ENCODE measurements at regions not wholly inside any gene's neighbourhood (a gene's known extent, or its start where the extent isn't known, plus 50 kb on each side); places are given as distances from the start of the nearest gene placed in this dataset.
"Not testable (repeated sequence)": the region's sequence is repeated elsewhere in the genome, so short reads cannot be mapped to it uniquely, and the experiment has no call there.

DNA sequence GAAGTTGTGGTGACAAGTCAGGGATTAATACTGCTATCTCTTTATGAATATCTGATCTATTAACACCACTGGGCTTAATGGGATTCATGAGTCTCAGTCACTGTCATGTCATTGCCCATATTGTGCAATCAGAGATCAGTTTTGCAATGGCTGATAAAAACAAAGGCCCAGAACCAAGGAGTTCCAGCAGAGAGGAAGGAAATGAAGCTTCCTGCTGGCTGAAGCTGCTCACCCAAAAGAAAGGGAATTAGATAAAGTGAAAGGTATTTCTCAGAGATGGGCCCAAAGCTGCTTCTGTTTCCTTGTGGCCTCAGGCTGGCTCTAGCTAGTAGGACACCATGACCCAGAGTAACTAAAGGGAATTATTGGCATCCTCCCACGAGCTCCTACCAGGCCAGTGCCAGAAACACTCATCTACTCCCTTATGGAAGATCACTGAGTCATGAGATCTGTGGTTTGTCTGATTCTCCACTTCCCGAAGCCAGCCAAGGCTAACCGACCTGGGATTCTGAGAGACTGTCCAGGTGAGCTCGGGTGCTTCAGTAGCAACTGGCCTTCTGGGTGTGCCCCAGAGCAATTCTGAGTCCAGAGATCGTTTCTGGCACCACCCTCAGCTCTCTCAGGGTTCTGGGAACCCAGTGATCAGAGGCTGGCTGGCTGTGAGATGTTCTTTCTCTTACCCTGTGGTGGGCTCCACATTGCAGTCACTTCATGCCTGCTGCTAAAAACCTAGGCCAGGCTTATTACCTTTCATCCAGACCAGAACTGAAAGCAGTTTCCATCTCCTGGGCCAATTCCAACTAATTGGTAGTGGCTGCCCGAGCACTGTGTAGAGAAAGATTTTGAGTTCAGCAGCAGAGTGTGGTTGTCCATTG, 129.5 kb upstream of the PELI1 start:
- CTCF ChIA-PET: no interaction called here
- no peak for DNase-seq

DNA sequence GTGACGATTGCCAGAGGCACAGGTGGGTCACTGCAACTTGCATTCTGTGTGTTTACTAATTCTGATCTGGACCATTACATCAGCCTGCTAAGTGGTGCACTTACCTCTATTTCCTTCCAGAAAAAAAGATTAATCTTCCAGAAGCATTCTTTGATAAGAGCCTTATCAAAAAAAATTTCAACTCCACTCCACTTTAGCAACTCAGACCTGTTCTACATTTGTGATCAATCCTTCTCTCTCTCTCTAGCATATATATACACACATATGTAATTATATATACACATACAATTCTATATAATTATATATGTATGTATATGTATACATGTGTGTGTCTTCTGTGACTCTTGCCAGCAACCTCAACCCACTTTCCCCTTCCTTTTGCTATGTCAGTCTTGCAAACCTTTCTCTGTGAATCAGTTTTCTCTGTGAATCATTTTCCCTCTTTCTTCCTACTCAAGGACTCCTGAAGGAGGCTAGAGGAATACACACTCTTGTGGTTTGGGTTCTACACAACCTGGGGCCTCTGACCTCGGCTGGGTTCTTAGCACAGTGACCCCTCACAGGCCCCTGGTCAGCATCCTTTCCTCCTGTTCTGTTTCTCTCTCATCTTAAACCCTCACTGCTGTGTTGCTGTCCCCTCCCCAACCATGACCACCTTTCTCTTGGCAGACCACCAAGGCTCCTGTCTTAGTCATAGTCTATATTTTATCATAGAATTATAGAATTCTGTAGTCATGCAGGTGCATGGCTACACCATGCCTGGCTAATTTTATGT, 130.4 kb upstream of the PELI1 start:
- Mint-ChIP-seq H3K4me1 (peaks cover 20% of the 10 kb centered on the region), H3K9me3 (peaks cover 5% of the 10 kb centered on the region), H3K27me3 (no peaks in the 10 kb centered on the region), H3K27ac (peak overlapping the region; percentile 43), H3K36me3 (no peaks in the 10 kb centered on the region), H3K4me3 (no peak overlapping the region)
- CTCF ChIA-PET: no interaction called here
- DNase-seq: no peak

More for the DNA sequence above, 129.5 kb upstream of the PELI1 start:
- H3K9me3 Mint-ChIP-seq: peaks cover 5% of the 10 kb centered on the region
- H3K27ac Mint-ChIP-seq: no peak overlapping the region
- H3K27me3 Mint-ChIP-seq: no peaks in the 10 kb centered on the region
- no peak overlapping the region for H3K4me3 Mint-ChIP-seq
- H3K4me1 Mint-ChIP-seq: peaks cover 20% of the 10 kb centered on the region
- H3K36me3 Mint-ChIP-seq: no peaks in the 10 kb centered on the region

DNA sequence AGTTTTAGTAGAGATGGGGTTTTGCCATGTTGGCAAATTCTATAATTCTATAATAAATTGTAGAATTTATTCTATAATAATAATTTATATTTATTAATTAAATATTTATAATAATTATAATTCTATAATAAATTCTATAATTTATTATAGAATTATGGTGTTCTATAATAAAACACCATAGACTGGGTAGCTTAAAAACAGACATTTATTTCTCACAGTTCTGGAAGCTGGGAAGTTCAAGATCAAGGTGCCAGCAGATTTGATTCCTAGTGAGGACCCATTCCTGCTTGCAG, 130.9 kb upstream of the PELI1 start:
- H3K36me3 Mint-ChIP-seq: no peaks in the 10 kb centered on the region
- H3K27ac Mint-ChIP-seq: no peak overlapping the region
- peaks cover 20% of the 10 kb centered on the region for H3K4me1 Mint-ChIP-seq
- no peak for DNase-seq
- CTCF ChIA-PET: no interaction called here
- peaks cover 5% of the 10 kb centered on the region for H3K9me3 Mint-ChIP-seq
- H3K4me3 Mint-ChIP-seq: no peak overlapping the region
- no peaks in the 10 kb centered on the region for H3K27me3 Mint-ChIP-seq

DNA sequence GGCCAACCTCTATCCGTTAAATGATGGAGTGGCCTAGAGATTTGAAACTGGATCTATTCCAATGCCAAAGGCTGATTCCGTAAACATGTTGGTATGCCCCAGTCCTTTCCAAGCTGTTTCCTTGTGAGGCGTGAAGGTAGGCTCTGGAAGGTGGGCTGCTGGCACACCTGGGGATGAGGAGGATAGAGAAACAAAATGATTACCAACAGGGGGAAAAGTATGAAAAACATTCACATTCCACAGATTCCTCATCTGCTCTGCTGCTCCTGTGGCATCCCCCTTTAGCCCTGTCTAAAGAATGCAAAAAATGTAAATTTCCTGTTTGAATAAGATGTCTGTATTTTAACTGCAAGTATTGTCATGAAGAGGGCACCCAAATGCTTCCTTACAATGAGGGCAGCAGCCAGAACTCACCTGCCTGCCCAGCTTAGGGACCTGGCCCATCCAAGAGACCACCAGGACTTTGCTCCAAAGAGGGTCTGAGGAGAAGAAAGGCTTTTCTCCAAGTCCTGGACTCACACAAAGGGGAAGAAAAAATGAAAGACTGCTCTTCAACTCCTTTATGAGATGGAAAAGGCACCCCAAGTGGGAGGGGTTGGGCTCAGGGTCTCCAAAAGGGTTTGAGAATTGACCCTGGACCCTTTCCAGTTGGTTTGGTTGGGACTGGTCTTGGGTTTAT, 132.3 kb upstream of the PELI1 start:
- H3K4me1 Mint-ChIP-seq: peaks cover 20% of the 10 kb centered on the region
- no peaks in the 10 kb centered on the region for H3K9me3 Mint-ChIP-seq
- no peak overlapping the region for H3K27ac Mint-ChIP-seq
- no peak overlapping the region for H3K4me3 Mint-ChIP-seq
- CTCF ChIA-PET: interaction anchor here (0.6 kb wide), 1 partner anchor 192 kb away, joined by 3 read pairs; no protein-coding TSS in a partner anchor
- H3K27me3 Mint-ChIP-seq: no peaks in the 10 kb centered on the region
- DNase-seq: no peak
- H3K36me3 Mint-ChIP-seq: no peaks in the 10 kb centered on the region

DNA sequence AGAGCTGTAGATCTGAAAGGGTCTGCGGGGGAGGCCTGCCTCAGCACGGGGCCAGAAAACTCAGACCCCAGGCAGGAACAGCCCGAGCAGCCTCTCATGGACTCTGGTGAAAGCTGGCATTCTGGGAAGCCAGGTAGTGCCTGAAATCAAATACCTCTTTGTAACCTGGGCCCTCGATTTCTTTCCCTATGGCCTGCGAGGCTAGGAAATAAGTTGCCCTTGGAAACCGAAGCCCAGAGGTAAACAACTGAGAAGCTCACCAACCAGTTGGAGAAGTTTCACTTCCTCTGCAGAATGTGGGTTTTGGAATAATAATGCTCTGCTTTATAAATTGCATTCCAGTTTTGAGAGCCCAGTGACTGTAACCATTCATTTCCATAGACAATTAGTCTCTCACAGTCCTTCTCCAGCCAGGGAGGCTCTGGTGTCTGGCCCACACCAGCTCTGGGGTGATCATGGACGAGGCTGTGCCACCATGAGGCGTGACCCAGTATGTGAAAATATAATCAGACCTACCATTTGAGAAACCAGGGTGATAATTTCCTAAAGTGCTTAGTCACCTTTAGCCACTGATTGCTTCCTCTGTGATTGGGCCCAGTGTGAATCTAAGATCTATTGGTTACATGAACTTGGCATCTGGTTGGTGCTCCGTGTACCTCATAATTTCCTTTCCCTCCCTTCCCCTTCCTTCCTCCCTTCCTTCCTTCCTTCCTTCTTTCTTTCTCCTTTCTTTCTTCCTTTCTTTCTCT, 133.1 kb upstream of the PELI1 start:
- Mint-ChIP-seq H3K27me3 (no peaks in the 10 kb centered on the region), H3K27ac (no peak overlapping the region), H3K4me3 (no peak overlapping the region), H3K4me1 (peaks cover 20% of the 10 kb centered on the region), H3K36me3 (no peaks in the 10 kb centered on the region), H3K9me3 (no peaks in the 10 kb centered on the region)
- no peak for DNase-seq
- CTCF ChIA-PET: no interaction called here

DNA sequence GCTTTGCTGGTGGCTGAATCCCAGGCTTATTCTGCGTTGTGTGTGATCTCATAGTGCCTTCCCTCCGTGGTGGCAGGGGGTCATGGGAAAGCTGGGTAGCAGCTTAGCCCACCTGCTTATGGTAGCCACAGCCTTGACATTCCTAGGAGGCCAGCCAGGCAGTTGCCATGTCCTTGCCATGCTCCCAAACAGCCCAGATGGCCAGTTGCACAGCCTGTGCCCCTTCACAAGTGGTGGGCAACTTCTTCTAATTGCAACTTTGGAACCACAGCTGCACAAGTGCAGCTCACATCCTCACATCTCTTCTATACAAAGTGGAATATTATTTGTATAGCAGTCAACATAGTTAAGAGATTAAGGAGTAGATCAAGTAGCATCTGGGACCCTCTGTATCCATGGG, 136.6 kb upstream of the PELI1 start:
- not testable (repeated sequence) for H3K27me3 Mint-ChIP-seq, DNase-seq, H3K9me3 Mint-ChIP-seq, H3K27ac Mint-ChIP-seq, H3K4me3 Mint-ChIP-seq, H3K4me1 Mint-ChIP-seq, H3K36me3 Mint-ChIP-seq
- CTCF ChIA-PET: interaction anchor here (0.7 kb wide), 1 partner anchor 20 kb away, joined by 3 read pairs; no protein-coding TSS in a partner anchor

DNA sequence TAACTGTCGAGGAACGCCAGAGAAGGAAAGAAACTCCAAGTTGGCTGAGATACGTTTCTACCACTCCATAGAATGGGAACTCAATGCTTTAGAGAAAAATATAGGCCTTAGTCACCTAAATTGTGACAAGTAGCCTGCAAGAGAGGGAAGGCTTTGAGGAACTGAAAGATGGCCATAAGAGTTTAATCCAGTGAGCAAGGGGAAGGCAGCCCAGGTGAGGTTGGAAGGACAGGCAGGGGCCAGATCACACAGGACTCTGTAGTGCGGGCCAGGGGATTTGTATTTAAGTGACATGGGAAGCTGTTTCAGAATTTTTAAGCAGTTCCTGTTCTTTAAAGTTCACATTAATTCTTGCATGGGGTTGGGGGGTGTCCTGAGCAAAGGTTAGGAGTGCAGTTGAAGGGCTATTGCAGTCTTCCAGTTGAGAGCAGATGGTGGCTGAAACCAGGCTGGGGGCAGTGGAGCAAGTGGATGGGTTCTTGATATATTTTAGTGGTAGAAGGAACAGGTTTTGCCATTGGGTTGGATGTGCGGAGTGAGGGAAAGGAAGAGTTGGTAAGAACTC, 138.9 kb upstream of the PELI1 start:
- no peak for DNase-seq
- Mint-ChIP-seq H3K9me3 (no peaks in the 10 kb centered on the region), H3K4me3 (no peak overlapping the region), H3K27me3 (peaks cover 3% of the 10 kb centered on the region), H3K4me1 (no peaks in the 10 kb centered on the region), H3K27ac (no peak overlapping the region), H3K36me3 (no peaks in the 10 kb centered on the region)
- CTCF ChIA-PET: interaction anchor here (1.0 kb wide), 1 partner anchor 13 kb away, joined by 3 read pairs; no protein-coding TSS in a partner anchor

DNA sequence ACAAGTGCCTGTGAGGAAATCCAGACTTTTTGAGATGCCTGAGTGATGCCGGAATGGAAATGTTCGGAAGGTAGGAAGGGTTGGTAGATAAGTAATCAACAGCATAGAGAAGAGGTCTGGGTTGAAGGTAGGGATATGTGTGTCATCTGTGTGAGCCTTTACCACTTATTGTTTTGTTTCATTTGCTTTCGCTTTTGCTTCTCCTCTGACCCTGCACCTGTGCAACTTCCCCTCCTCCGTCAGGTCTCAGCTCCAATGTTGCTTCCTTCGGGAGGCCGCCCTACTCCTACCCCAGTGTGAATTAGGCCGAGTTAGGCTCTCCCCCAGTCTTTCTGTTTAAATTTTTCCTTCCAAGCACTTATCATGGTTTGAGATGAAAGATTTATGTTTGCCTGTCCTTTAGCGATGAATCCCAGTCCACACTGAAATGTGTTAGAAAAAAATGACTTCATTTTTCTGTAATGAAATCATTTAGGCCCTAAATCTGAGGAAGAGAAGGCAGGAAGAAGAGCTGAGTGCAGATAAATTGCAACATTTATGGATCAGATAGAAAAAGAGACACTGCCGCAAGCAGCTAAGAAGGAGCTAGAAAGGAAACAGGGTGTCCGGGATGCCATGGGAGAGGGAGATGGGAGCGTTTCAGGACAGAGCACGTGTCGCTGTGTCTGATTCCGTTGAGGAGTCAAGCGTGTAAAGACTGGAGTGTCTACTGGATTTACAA, 139.6 kb upstream of the PELI1 start:
- no peak overlapping the region for H3K4me3 Mint-ChIP-seq
- peaks cover 8% of the 10 kb centered on the region for H3K27me3 Mint-ChIP-seq
- H3K36me3 Mint-ChIP-seq: no peaks in the 10 kb centered on the region
- no peak overlapping the region for H3K27ac Mint-ChIP-seq
- DNase-seq: peak; percentile 58
- H3K9me3 Mint-ChIP-seq: no peaks in the 10 kb centered on the region
- CTCF ChIA-PET: interaction anchor here (1.0 kb wide), 1 partner anchor 12 kb away, joined by 3 read pairs; no protein-coding TSS in a partner anchor
- H3K4me1 Mint-ChIP-seq: no peaks in the 10 kb centered on the region

DNA sequence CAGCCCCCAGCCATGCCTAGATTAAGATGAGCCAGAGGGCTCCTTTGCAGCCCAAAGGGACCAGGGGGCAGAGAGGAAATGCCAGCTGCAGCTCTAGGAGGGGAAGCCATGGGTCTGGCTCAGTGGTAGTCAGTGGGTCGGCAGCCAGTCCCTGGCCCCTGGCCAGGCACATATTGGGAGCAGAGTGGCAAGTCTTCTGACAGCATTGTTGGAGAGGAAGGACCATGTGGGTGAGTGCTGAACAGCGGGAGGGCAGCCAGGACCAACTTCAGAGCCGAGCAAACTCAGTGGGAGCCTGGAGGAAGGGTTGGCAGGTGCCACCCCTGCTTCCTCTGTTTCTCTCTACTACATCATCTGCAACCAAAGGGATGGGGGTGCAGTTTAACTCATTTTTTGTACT, 140.5 kb upstream of the PELI1 start:
- DNase-seq: no peak
- Mint-ChIP-seq H3K27me3 (peaks cover 8% of the 10 kb centered on the region), H3K4me3 (no peak overlapping the region), H3K27ac (no peak overlapping the region), H3K9me3 (no peaks in the 10 kb centered on the region), H3K36me3 (no peaks in the 10 kb centered on the region), H3K4me1 (no peaks in the 10 kb centered on the region)
- CTCF ChIA-PET: no interaction called here

DNA sequence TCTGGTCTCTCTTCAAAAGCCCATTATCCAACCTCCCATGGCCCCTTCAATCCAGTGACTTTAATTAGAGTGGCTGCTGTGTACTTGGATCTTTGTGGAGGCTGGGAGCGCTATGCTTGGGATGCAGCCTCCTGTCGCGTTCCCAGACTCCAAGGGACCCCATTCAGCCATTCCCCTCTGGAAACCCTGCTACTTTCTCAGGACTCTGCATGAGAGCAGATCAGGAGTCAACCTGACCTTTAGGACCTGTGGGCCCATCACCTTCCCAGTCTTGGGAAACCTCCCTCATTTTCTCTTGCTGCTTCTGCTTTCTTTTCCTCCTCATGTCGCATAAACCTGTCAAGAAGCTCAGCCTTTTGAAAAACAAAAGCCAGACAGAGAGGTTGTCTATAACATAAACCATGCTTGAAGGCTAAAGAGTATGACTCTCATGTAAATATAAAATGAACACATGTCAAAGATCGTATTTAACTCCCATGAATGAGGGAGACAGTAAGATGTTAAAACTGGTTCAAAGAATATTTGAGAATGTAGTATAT, 143.1 kb upstream of the PELI1 start:
- Mint-ChIP-seq H3K4me3 (no peak overlapping the region), H3K27me3 (peaks cover 16% of the 10 kb centered on the region), H3K9me3 (no peaks in the 10 kb centered on the region), H3K27ac (no peak overlapping the region), H3K36me3 (no peaks in the 10 kb centered on the region), H3K4me1 (no peaks in the 10 kb centered on the region)
- CTCF ChIA-PET: no interaction called here
- no peak for DNase-seq

DNA sequence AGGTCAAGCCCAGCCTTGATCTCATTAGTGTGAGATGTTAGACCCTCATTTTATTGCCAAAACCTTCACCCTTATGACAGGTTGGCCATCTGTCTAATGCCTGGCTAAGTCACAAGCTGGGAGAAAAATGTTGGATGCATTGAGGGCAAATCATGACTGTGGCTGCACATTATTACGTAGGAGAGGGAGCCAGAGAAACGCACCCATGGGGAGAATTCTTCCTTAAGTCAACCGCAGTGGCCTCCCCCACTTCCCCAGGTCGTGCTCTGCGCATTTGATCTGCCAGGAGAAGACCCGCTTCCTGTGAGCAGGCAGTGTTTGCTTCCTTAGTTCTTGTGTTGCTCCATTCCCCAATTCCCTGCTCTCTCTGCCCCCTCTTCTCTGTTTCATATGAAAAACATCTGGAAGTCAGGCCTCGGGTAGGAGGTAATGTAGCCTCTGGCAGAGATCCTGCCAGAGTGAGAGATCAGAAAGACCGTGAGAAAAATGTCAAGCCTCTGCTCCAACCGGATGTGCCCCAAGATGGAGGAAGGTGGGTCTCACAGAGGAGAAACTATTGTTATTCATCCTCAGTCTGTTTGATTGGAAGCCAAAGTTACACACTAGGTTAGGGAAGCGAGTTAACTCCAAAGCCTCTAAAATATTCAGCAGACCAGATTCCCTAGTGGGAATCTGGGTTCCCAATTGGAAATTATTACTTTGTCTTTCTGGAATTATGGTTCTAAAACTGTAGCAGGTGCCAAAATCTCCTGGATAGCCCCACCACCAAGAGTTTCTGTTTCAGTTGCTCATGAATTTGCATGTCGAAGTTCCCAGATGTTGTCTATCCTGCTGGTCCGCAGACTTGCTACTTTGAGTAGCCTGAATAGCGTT, 144.3 kb upstream of the PELI1 start:
- DNase-seq: no peak
- H3K27me3 Mint-ChIP-seq: peaks cover 20% of the 10 kb centered on the region
- no peak overlapping the region for H3K4me3 Mint-ChIP-seq
- CTCF ChIA-PET: no interaction called here
- no peaks in the 10 kb centered on the region for H3K36me3 Mint-ChIP-seq
- no peak overlapping the region for H3K27ac Mint-ChIP-seq
- no peaks in the 10 kb centered on the region for H3K4me1 Mint-ChIP-seq
- H3K9me3 Mint-ChIP-seq: no peaks in the 10 kb centered on the region

DNA sequence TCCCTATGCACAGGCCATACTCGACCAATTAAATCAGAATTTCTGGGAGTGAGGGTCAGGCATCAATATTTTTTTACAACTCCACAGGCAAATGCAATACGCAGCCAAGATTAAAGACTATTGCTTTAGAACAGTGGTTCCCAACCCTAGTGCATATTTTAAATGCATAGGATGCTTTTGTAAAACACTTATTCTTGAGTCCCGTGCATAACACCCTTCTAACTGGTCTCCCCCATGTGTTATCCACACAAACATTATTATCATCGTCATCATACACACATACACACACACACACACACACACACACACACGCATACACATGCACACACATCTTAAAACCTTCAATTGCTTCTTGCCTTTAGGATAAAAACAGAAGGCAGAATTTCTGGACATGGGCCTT, 145.0 kb upstream of the PELI1 start:
- CTCF ChIA-PET: no interaction called here
- Mint-ChIP-seq H3K4me1 (no peaks in the 10 kb centered on the region), H3K9me3 (no peaks in the 10 kb centered on the region), H3K36me3 (no peaks in the 10 kb centered on the region), H3K4me3 (no peak overlapping the region), H3K27ac (no peak overlapping the region), H3K27me3 (peaks cover 22% of the 10 kb centered on the region)
- no peak for DNase-seq
